Lower leg skin (tissue), 4 donors: ENCODE measurements at regions not wholly inside any gene's neighbourhood (a gene's known extent, or its start where the extent isn't known, plus 50 kb on each side); places are given as distances from the start of the nearest gene placed in this dataset.
"Not testable (repeated sequence)": the region's sequence is repeated elsewhere in the genome, so short reads cannot be mapped to it uniquely, and the experiment has no call there.

Source experiments
- DNase-seq, 2 donors: peaks; one replicate each; pipeline ENCODE4 v3.0.0-alpha.2; 2019; ENCODE audit warnings: low spot score in 2 of 2
- H3K4me3 ChIP-seq: fragments of 200-600 bp; sonication (generic); 2 replicates; pipeline ENCODE4 v1.5.1; 2017; ENCODE audit warnings: mild to moderate bottlenecking, low read depth; ENCODE audit not compliant: poor library complexity, severe bottlenecking
- POLR2A ChIP-seq, 2 donors: fragments of 450-650 bp; IDR thresholded peaks; one replicate each; pipeline ENCODE4 v1.6.1; 2016 to 2017; ENCODE audit warnings: antibody characterized with exemption in 2 of 2, mild to moderate bottlenecking in 1 of 2, moderate library complexity in 1 of 2
- WGBS, 2 donors: methylation state at CpG; one replicate each; pipeline ENCODE4 v1.1.5; 2018; 5-methylcytosine and 5-hydroxymethylcytosine counted together
- intact Hi-C: fragments of 100-400 bp; cut with DNase I; formaldehyde crosslinking; loops from one replicate; pipeline ENCODE4 v1.15.0; 2023; ENCODE audit warnings: low total_unique reads
- TF ChIP-seq, protein P1 (sequence below), 3 donors: fragments of 450-650 bp; IDR thresholded peaks; one replicate each; pipeline ENCODE4 v1.5.1; 2016; ENCODE audit warnings: antibody characterized with exemption in 3 of 3, mild to moderate bottlenecking in 3 of 3, moderate library complexity in 2 of 3

DNA sequence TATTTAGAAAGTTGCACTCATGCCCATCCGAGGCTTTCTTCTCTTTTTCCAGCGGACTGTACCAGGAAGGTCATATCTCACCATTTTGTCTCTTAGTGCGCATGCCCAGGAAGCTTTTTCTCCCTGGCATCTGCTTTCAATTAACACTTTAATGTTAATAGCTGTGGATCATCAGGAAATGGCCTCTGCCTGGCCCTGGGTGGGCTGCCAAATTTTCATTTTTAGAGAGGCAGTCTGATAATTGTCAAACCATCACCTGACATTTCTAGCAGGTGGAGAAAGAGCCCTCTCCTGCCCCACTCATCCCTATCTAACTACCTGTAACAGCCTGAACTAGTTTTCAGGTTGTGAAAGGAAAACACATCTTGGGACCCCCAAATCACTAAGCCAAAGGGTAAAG is 257.4 kb upstream of the LRRC4C start:
- intact Hi-C loops, result no loop called here
- no peak overlapping the region for H3K4me3 ChIP-seq
- no peak for DNase-seq
- WGBS, 2 donors, result 77 to 81% methylated on average over 3 of the region's 3 CpGs
- TF ChIP-seq, protein P1, sequence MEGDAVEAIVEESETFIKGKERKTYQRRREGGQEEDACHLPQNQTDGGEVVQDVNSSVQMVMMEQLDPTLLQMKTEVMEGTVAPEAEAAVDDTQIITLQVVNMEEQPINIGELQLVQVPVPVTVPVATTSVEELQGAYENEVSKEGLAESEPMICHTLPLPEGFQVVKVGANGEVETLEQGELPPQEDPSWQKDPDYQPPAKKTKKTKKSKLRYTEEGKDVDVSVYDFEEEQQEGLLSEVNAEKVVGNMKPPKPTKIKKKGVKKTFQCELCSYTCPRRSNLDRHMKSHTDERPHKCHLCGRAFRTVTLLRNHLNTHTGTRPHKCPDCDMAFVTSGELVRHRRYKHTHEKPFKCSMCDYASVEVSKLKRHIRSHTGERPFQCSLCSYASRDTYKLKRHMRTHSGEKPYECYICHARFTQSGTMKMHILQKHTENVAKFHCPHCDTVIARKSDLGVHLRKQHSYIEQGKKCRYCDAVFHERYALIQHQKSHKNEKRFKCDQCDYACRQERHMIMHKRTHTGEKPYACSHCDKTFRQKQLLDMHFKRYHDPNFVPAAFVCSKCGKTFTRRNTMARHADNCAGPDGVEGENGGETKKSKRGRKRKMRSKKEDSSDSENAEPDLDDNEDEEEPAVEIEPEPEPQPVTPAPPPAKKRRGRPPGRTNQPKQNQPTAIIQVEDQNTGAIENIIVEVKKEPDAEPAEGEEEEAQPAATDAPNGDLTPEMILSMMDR (IDR thresholded peaks at IDR 0.05), result no peak
- TF ChIP-seq POLR2A (IDR thresholded peaks at IDR 0.05), result no peak

DNA sequence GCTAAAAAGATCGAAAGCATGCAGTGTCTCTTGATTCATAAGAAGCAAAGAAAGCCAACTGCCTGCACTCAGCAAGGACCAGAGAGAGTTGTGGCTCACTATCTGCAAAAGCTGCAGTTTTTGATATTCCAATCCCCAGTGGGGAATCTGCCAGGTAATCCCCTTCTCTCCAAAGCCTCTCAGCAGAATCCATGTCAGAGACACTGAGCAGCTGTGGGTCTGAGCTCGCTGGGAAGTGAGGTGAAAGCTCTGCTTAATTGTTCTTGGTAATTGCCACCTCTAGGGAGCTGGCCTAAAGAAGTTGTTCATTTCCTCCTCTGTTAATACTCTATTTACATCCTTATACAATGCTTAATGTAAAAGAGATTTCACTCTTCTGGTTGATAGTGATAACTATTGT is 261.3 kb upstream of the LRRC4C start:
- intact Hi-C loops, result no loop called here
- TF ChIP-seq POLR2A (IDR thresholded peaks at IDR 0.05), result no peak
- TF ChIP-seq, protein P1 (IDR thresholded peaks at IDR 0.05), result no peak
- 67 to 84% methylated on average over 2 of the region's 2 CpGs for WGBS, 2 donors
- no peak for DNase-seq
- no peak overlapping the region for H3K4me3 ChIP-seq

GRCh38 chr11:41728161-41728560 is 268.7 kb upstream of the LRRC4C start:
- 80 to 95% methylated on average over 1 to 5 of the region's 6 CpGs for WGBS, 2 donors
- intact Hi-C loops, DNase-seq, H3K4me3 ChIP-seq: not testable (repeated sequence)

DNA sequence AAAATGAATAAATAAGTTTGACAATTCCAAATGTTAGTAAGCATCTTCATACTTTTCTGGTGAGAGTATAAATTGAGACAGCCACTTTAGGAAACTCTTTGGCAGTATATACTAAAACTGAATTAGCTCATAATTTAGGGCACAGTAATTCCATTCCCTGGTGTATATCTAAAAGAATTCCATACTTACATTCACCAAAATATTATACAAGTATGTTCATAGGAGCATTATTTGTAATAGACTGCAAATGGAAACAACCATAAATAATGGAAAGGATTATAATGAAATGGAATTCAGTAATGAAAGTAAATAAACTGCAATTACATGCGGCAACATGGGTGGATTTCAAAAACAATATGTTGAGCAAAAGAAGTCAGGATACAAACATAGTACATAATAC is 315.8 kb upstream of the LRRC4C start:
- WGBS, 2 donors, result 58 to 68% methylated on average over 1 of the region's 1 CpG
- DNase-seq, result no peak
- TF ChIP-seq, protein P1 (IDR thresholded peaks at IDR 0.05), result no peak
- TF ChIP-seq POLR2A (IDR thresholded peaks at IDR 0.05), result no peak
- intact Hi-C loops, result no loop called here
- no peak overlapping the region for H3K4me3 ChIP-seq

DNA sequence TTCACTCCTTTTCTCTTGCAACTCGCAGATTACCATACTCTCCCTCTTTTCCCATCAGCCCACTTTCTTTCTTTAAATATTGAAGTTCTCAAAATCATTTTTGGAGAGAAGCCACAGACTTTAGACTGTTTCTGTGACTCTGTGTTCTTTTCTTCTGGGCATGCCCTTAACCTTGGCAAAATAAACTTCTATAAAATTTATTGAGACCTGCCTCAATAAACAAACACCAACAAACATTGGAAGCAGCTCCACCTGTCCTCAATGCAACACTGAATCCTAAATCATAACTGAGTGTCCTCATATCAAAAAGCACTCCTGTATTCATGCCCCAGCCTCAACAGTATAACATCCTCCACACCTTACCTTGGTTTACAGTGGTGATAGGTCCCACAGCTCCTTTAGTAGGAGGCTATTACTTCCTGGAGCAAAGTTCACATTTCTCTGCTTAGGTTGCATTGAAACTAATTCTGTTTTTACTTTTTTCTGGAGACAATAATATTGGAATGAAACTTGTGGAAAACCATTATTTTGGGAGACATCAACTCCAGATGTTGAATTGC is 320.0 kb upstream of the LRRC4C start:
- no peak for TF ChIP-seq POLR2A (IDR thresholded peaks at IDR 0.05)
- TF ChIP-seq, protein P1 (IDR thresholded peaks at IDR 0.05), result no peak
- WGBS, 2 donors, result 73 to 83% methylated on average over 1 of the region's 1 CpG
- no peak for DNase-seq
- intact Hi-C loops, result no loop called here
- no peak overlapping the region for H3K4me3 ChIP-seq

DNA sequence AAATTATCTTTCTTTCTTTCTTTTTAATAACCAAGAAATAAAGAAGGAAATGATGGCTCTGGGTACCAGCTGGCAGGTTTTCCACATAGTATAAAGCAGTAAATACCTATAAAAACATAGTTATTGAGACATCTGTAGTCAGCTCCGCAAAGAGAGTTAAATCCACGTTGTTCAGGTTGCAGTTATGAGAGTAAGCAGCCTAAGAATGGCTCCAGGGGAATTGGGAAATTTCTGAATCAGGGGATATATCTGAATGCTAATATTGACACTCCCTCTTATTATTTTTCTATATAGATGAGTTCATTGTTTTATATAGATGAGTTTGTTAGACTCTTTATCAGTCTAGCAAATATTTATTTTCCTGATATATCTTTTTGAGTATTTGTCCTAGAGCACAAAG is 322.0 kb upstream of the LRRC4C start:
- no peak overlapping the region for H3K4me3 ChIP-seq
- no peak for DNase-seq
- intact Hi-C loops, result no loop called here
- TF ChIP-seq POLR2A (IDR thresholded peaks at IDR 0.05), result no peak
- 52 to 62% methylated on average over 2 of the region's 2 CpGs for whole genome bisulfite sequencing, 2 donors
